ENCODE measurements at regions not wholly inside any gene's neighbourhood (a gene's known extent, or its start where the extent isn't known, plus 50 kb on each side); places are given as distances from the start of the nearest gene placed in this dataset.
A peak's percentile ranks its signal among the peaks of the same experiment; 100 is the strongest.

DNA sequence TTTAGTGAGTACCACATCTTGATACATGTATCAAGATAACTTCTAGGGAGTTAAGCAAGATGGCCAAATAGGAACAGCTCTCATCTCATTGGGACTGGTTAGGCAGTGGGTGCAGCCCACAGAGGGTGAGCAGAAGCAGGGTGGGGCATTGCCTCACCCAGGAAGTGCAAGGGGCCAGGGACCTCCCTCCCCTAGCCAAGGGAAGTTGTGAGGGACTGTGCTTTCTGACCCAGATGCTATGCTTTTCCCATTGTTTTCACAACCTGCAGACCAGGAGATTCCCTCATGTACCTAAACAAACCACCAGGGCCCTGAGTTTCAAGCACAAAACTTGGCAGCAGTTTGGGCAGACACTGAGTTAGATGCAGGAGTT is 665.0 kb upstream of the CBLB start:
- no peak for DNase-seq (ENCODE audit: low read depth)

GRCh38 chr3:106534206-106534605 is 665.4 kb upstream of the CBLB start:
- no peak for DNase-seq (ENCODE audit: low read depth)

DNA sequence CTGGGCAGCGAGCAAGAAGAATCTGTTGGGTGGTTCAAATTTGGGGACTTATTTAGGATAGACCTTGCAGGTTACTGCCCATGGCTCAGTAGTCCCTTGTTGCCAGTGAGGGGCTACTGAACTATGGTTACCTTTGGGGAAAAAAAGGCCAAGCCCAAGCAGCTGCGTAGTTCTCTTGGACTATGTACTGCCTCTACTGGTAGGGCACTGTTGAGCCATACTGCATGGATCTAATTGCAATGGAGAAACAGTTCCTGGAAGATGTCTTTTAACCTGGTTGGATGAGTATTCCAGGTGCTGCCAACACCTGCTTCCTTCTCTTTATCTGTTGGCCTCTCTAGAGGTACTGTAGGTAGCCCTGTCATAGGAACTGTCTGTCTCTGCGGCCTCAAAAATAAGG is 671.9 kb upstream of the CBLB start:
- DNase-seq (ENCODE audit: low read depth): no peak

DNA sequence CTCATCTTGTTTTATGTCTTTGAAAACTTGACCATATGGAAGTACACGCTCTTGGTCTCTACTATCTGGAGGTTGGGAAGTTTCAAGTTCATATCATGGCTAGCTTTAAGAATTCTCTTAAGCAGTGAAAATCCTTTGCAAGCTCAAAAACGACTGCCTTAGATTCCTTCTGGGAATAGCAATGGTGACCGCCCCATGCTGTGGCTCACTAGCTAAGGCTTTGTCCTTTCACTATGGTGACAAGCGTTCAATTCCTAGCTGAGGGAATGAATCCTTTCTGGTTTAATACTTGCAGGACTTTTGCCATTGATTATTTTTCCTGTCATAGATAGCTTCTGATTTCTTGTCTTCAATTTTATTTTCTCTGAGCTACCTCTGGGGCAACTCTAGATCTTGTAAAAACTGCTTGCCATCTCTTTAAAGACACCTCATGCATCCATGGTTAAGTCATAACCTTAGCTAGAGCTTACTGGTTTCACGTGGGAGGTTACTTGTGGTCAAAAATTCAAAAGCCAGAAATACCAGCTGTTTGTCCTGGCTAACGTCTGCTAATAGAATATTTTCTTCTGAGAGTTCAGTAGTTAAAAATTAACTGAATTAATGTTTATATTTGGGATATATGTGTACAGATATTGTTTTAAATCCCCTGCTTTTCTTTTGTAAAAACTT is 673.4 kb upstream of the CBLB start:
- no peak for DNase-seq (ENCODE audit: low read depth)

GRCh38 chr3:106552351-106553043 is 683.7 kb upstream of the CBLB start:
- no peak for DNase-seq (ENCODE audit: low read depth)

DNA sequence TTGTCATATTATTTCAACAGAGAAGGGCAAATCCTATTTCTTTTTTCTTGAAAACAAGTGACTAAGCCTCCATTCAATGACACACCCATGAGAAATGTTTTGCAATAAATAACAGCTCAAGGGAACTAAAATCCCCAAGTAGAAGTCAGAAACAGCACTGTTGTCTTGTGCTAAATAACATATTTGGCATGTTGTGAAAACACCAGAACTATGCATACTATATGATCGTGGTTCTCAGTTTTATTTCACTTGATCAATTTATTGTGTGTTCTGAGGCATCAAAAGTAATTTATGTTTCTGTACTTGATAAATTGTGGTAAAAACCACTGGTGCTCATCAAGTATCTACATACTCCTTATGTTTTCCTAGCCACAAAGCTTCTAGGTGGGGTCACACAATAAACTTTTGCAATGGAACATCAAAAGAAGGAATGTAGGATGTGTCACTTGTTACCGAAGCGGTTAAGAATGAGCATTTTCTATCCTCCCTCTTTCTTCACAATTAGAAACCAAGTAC is 691.7 kb upstream of the CBLB start:
- DNase-seq (ENCODE audit: low read depth): peak; percentile 79

DNA sequence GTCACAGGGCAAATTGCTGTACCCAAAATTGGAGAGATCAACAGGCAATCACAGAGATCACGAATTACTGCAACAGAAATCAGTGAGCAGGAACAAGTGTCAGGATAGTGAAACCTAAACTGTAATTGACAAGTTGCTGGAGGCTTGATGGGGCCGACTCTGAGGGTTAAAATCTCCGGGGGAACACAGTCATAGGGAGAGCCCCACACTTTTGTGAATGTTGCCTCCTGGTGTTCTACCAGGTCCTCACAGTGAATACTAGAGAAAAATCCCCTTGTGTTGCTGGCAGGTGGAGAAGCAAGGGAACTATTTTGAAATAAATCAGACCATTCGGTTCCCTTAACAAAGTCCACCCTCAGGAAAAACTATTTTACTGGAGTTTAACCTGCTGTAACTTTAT is 697.5 kb upstream of the CBLB start:
- DNase-seq (ENCODE audit: low read depth): no peak

DNA sequence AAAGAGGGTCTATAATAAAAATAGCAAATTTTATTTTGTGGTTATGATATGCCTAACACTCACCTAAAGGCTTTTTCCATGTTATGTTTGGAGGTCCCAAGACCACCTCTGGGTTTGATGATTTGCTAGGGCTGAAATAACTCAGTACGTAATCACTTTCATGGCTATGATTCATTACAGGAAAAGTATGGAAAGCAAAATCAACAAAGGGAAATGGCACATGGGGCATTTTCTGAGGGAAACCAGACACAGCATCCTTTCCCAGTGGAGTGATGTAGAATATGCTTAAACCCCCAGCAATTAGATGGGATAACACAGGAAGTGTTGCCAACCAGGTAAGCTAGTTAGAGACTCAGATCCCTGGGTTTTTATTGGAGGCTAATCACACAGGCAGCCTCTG is 701.6 kb upstream of the CBLB start:
- DNase-seq (ENCODE audit: low read depth): no peak

DNA sequence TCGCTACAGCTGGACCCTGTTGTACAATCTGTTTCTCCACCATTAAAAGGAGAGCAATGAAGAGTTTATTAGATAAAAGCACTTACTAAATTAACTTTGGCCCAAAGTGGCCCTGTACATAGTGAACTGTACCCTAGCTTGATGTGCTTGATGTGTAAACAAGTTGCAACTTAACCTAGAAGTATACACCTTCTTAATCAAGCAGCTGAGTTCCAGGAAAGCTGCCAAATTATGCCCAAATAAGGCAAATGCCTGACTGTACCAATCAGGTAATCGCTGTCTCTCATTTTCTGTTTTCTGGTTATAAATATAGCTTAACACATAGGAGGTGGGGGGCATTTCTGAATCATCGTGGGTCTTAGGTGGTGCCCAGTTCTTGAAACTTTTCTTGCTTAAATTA is 704.8 kb upstream of the CBLB start:
- DNase-seq (ENCODE audit: low read depth): no peak

- no peak for DNase-seq (ENCODE audit: low read depth)
Measured at GRCh38 chr3:106575029-106575428, 706.2 kb upstream of the CBLB start.

GRCh38 chr3:106577241-106577640 is 708.4 kb upstream of the CBLB start:
- no peak for DNase-seq (ENCODE audit: low read depth)

DNA sequence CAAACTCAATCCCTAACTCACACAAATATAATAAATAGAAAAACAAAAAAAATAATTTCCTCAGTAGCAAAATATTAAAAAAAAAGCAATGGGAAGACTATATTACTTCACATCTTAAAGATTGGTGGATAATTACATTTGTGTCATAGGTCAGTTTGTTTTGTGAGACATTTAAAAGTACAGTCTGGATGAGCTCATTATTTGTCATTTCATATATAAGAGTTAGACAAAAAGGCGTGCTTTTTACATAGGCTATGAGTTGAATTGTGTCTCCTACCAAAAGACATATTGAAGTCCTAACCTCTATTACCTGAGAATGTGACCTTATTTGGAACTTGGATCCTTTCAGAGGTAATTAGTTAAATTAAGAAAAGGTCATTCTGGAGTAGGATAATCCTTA is 710.1 kb upstream of the CBLB start:
- DNase-seq (ENCODE audit: low read depth): no peak

- no peak for DNase-seq (ENCODE audit: low read depth)
Measured at GRCh38 chr3:106582151-106582550, 713.3 kb upstream of the CBLB start.

DNA sequence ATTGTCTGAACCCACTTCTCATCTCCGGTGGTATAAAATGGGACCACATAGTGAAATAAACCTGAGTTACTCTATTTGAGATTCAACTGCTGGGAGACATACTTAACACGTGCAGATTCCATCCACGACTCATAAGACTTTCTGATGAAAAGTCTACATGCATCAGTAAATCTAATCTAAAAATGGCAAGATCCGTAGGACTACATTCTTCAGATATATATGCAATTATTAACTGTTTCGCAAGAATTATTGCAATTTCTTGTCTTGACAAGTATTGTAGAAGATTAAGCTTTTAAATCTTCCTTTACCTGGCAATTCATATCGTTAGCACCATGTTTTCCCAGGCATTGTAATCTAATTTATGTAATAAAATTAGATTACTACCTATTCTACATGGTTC is 718.7 kb upstream of the CBLB start:
- no peak for DNase-seq (ENCODE audit: low read depth)

- DNase-seq (ENCODE audit: low read depth): no peak
Measured at GRCh38 chr3:106588739-106589138, 719.9 kb upstream of the CBLB start.

DNA sequence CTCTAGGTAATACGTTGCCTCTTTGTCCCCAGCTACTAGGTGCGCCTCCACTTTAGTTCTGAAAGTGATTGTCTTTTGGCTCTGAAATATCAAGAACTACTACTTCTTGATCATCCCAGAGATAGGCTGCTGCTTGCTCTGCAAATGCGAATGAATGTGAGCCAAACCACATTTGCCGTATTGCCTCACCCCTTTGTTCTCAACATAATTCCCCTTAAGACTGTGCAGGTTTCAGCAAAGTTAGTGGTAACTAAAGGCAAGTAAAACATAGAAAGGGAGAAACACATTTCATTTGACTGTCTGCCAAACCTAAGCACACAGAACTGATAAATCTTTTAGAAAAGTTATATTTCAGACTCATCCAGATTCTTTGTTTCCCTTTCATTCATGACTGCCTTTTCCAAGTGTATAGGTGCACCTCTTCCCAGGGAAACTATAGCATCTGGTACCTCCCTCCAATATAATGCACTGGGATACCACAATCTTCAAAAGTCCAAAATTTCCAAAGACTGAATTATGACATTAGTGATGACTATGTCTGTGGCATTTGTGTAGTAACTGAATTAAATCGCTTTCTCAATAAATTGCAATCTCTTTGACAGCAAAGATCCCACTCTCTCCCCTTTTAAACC is 720.6 kb upstream of the CBLB start:
- DNase-seq (ENCODE audit: low read depth): no peak

GRCh38 chr3:106590216-106590615 is 721.4 kb upstream of the CBLB start:
- DNase-seq (ENCODE audit: low read depth): no peak

DNA sequence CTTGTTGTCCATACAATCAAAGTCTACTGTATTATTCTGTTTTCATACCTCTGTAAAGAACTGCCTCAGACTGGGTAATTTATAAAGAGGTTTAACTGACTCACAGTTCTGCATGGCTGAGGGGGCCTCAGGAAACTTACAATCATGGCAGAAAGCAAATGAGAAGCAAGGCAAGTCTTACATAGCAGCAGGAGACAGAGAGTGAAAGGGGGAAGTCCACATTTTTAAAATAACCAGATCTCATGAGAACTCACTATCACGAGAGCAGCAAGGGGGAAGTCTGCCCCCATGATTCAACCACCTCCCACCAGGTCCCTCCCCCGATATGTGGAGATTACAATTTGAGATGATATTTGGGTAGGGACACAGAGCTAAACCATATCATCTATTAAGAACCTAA is 724.6 kb upstream of the CBLB start:
- DNase-seq (ENCODE audit: low read depth): no peak

DNA sequence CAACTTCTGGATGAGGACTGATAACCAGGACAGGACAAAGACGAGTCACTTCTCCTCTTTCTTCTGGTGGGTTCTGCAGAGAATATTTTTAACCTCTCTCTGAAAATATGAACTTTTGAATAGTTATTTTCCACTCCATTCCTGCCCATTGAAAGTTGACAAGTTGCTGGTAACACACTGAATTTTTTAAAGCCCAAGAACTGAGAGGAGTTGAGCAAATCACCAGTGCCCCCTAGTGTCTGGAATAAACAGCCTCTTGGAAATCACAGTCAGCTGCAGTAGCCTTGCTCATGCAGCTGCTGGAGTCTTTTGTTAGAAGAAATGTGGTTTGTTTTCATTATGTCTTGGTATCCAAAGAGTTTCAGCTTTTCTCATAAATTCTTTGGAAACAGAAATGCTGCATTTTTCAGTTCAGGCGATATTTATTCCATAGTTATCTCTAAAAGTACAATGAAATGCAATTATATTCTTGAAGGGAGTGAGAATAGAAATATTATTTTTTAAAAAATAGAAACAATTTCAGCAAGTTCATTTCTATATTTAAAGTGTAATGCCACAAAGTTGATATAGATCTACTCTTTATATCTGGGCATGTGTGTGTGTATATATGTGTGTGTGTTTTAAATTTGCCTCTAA is 741.0 kb upstream of the CBLB start:
- DNase-seq (ENCODE audit: low read depth): peak; percentile 88

DNA sequence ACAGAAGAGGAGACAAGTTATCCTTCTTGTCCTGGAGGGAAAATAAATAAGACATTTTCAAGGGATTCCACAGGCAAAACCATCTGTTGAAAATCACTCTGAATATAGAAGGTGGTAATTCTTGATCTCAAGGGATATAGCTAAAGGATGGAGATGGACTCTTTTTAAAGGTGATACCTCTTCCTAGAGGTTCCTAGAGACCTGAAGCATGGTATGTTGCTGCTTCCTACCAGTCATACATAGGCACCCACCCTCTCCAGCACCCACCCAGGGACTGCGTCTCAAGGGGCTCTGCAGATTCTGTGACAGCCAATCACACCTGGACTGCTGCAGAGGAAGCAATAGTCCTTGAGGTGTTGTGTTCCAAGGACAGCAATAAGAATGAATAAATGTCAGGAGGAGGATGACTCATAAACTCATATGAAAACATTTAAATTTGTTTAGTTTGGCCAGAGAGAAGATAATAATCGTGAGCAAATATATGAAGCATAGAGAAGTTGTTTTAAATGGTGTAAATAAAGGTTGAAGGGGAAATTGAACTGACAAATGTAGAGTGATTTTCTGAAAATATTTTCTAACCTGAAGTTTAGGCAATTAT is 741.6 kb upstream of the CBLB start:
- no peak for DNase-seq (ENCODE audit: low read depth)

GRCh38 chr3:106611116-106611515 is 742.3 kb upstream of the CBLB start:
- DNase-seq (ENCODE audit: low read depth): no peak

- DNase-seq (ENCODE audit: low read depth): no peak
Measured at GRCh38 chr3:106611841-106612240, 743.0 kb upstream of the CBLB start.

- no peak for DNase-seq (ENCODE audit: low read depth)
Measured at GRCh38 chr3:106616556-106616955, 747.7 kb upstream of the CBLB start.
